Psoas muscle (tissue), 7 donors: ENCODE measurements at regions not wholly inside any gene's neighbourhood (a gene's known extent, or its start where the extent isn't known, plus 50 kb on each side); places are given as distances from the start of the nearest gene placed in this dataset.

Experiments used
- ATAC-seq, 4 donors: fragments of 200-7000 bp; cut with Tn5 transposase; one replicate each; pipeline ENCODE4 v1.9.1; 2020; ENCODE audit warnings: moderate library complexity in 3 of 4, mild to moderate bottlenecking in 2 of 4
- DNase-seq, 2 donors: peaks; one replicate each; pipeline ENCODE4 v3.0.0-alpha.2; 2020
- H3K27ac ChIP-seq: fragments of 200-600 bp; one replicate; pipeline ENCODE4 v1.8.0; 2022
- H3K27me3 ChIP-seq, 3 donors: fragments of 200-600 bp in 1 of 3; one replicate each; pipeline versions ENCODE4 v1.6.1 to v1.8.0; 2013 to 2022; ENCODE audit warnings: low read length in 2 of 3, mild to moderate bottlenecking in 2 of 3, moderate library complexity in 1 of 3; ENCODE audit not compliant: insufficient read depth in 3 of 3
- H3K36me3 ChIP-seq, 2 donors: fragments of 200-600 bp in 1 of 2; one replicate each; pipeline versions ENCODE4 v1.6.1 to v1.8.0; 2013 to 2022; ENCODE audit warnings: low read depth in 1 of 2, mild to moderate bottlenecking in 1 of 2, moderate library complexity in 1 of 2; ENCODE audit not compliant: insufficient read depth in 1 of 2
- H3K4me1 ChIP-seq: fragments of 200-600 bp; one replicate; pipeline ENCODE4 v1.8.0; 2022
- H3K4me3 ChIP-seq: fragments of 200-600 bp; one replicate; pipeline ENCODE4 v1.8.0; 2022; ENCODE audit warnings: mild to moderate bottlenecking
- H3K9me3 ChIP-seq: fragments of 200-600 bp; one replicate; pipeline ENCODE4 v1.8.0; 2022
- WGBS, 3 donors: extraction: QIAGEN DNeasy Blood & Tissue Kit; methylation state at CpG; one replicate each; pipeline versions ENCODE4 v1.1.6 to v1.1.7; 2013; 5-methylcytosine and 5-hydroxymethylcytosine counted together
- intact Hi-C, 2 donors: fragments of 100-400 bp; cut with DNase I; formaldehyde crosslinking; loops; one replicate each; pipeline versions ENCODE4 v1.11.0 to v1.14.2; 2022
- TF ChIP-seq, protein P1 (sequence below): fragments of 200-600 bp; IDR thresholded peaks from one replicate; pipeline ENCODE4 v1.8.0; 2022; ENCODE audit warnings: antibody characterized with exemption
- donor health status: healthy with polysubstance abuse.
- donor health status: DM: no; HTN: no; CAD: no; lungs with moderate emphysema.
- donor health status: Bipolar disorder and iron deficiency.
- donor health status: healthy.
- donor health status: DM: yes; HTN: yes; CAD: no.
- donor health status: DM: no; HTN: no; CAD: no.
- donor health status: DM: yes; HTN: yes; CAD: no.

DNA sequence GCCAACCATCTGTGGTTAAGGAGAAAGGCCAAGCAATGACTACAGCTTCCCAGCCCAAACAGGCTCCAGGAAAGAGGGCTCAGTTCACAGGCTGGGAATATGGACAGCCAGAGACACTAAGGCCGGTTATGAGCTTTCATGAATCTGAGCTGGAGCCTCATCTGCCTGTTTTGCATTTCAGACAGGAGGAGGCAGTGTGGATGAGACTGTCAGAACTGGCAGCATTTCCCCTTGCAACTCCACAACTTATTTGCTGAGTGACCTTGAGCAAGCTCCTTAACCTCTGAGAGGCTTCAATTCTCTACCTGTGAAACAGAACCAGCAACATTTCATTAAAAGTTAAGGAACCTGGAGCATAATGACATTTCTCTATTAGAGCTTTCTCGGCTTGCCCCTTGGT, 264.0 kb downstream of the ETS1 start:
- ATAC-seq (no peak), DNase-seq (no peak)
- intact Hi-C loops: no loop called here
- Histone ChIP-seq H3K27me3 (no peaks in the 10 kb centered on the region), H3K36me3 (no peaks in the 10 kb centered on the region), H3K4me1 (no peaks in the 10 kb centered on the region), H3K9me3 (no peaks in the 10 kb centered on the region), H3K4me3 (no peak overlapping the region), H3K27ac (no peak overlapping the region)
- TF ChIP-seq, protein P1, sequence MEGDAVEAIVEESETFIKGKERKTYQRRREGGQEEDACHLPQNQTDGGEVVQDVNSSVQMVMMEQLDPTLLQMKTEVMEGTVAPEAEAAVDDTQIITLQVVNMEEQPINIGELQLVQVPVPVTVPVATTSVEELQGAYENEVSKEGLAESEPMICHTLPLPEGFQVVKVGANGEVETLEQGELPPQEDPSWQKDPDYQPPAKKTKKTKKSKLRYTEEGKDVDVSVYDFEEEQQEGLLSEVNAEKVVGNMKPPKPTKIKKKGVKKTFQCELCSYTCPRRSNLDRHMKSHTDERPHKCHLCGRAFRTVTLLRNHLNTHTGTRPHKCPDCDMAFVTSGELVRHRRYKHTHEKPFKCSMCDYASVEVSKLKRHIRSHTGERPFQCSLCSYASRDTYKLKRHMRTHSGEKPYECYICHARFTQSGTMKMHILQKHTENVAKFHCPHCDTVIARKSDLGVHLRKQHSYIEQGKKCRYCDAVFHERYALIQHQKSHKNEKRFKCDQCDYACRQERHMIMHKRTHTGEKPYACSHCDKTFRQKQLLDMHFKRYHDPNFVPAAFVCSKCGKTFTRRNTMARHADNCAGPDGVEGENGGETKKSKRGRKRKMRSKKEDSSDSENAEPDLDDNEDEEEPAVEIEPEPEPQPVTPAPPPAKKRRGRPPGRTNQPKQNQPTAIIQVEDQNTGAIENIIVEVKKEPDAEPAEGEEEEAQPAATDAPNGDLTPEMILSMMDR: no peak
- 61 to 76% (median 69%) methylated on average over 2 of the region's 2 CpGs for WGBS, 3 donors

DNA sequence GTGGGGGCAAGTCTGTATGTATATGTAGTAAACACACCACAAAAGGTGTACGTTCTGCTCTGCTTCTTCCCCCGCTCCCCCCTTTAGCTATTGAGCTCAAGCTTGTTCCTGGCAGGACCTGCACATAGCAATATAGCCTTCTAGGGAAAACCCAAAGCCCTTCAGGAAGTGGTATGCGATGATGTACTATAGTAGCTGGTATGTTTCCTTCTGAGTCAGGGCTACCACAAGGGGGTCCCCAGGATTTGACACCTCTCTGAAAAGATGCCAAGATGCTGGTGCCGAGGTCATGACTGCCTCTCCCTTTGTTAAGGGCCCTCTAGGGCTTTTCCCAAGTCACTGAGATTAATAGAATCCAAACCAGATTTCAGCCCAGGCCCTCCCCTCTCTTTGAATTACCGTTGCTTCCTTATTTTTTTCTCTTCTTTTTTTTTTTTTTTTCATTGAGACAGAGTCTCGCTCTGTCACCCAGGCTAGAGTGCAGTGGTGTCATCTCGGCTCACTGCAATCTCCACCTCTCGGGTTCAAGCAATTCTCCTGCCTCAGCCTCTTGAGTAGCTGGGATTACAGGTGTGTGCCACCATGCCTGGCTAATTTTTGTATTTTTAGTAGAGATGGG, 268.4 kb downstream of the ETS1 start:
- H3K27ac ChIP-seq: no peak overlapping the region
- H3K4me1 ChIP-seq: no peaks in the 10 kb centered on the region
- H3K9me3 ChIP-seq: peaks cover 8% of the 10 kb centered on the region
- TF ChIP-seq, protein P1: no peak
- no peaks in the 10 kb centered on the region for H3K36me3 ChIP-seq
- 75 to 80% (median 76%) methylated on average over 8 of the region's 8 CpGs for WGBS, 3 donors
- ATAC-seq (no peak), DNase-seq (no peak)
- intact Hi-C loops: no loop called here
- H3K4me3 ChIP-seq: no peak overlapping the region
- H3K27me3 ChIP-seq: no peaks in the 10 kb centered on the region

GRCh38 chr11:128316541-128317227, 270.7 kb downstream of the ETS1 start:
- DNase-seq: no peak
- WGBS, 3 donors: 70 to 77% (median 74%) methylated on average over 4 of the region's 4 CpGs
- Histone ChIP-seq H3K4me1 (no peaks in the 10 kb centered on the region), H3K27ac (no peak overlapping the region), H3K9me3 (peaks cover 14% of the 10 kb centered on the region), H3K36me3 (no peaks in the 10 kb centered on the region), H3K27me3 (no peaks in the 10 kb centered on the region), H3K4me3 (no peak overlapping the region)
- intact Hi-C loops: no loop called here
- ATAC-seq: no peak
- TF ChIP-seq, protein P1: no peak

DNA sequence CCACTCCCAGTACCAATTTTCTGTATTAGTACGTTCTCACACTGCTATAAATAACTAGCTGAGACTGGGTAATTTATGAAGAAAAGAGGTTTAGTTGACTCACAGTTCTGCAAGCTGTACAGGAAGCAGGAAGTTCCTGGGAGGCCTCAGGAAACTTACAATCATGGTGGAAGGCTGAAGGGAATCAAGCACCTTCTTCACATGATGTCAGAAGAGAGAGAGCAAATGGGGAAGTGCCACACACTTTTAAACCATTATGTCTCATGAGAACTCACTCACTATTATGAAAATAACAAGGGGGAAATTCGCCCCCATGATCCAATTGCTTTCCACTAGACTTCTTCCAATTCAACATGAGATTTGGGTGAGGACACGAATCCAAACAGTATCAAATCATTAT, 271.4 kb downstream of the ETS1 start:
- no peak overlapping the region for H3K27ac ChIP-seq
- ATAC-seq: no peak
- H3K27me3 ChIP-seq: no peaks in the 10 kb centered on the region
- DNase-seq: no peak
- intact Hi-C loops: no loop called here
- peaks cover 14% of the 10 kb centered on the region for H3K9me3 ChIP-seq
- no peak overlapping the region for H3K4me3 ChIP-seq
- WGBS, 3 donors: 77 to 84% (median 79%) methylated on average over 3 of the region's 3 CpGs
- H3K4me1 ChIP-seq: no peaks in the 10 kb centered on the region
- TF ChIP-seq, protein P1: no peak
- no peaks in the 10 kb centered on the region for H3K36me3 ChIP-seq
